Tibial artery (tissue), 4 donors: ENCODE measurements at regions not wholly inside any gene's neighbourhood (a gene's known extent, or its start where the extent isn't known, plus 50 kb on each side); places are given as distances from the start of the nearest gene placed in this dataset.

Source experiments
- DNase-seq, 2 donors: peaks; one replicate each; pipeline ENCODE4 v3.0.0-alpha.2; 2019
- H3K27ac ChIP-seq, 2 donors: fragments of 200-600 bp; sonication (generic) in 1 of 2; 1 replicate in 1 of 2; 2 replicates in 1 of 2; pipeline ENCODE4 v1.5.1; 2018 to 2019; ENCODE audit warnings: mild to moderate bottlenecking in 1 of 2
- H3K27me3 ChIP-seq, 2 donors: fragments of 200-600 bp; sonication (generic) in 1 of 2; one replicate each; pipeline versions ENCODE4 v1.5.1 to v1.6.0; 2016 to 2019
- H3K36me3 ChIP-seq, 3 donors: fragments of 200-600 bp; sonication (generic) in 2 of 3; one replicate each; pipeline ENCODE4 v1.5.1; 2016 to 2019; ENCODE audit warnings: mild to moderate bottlenecking in 2 of 3
- H3K4me1 ChIP-seq, 4 donors: fragments of 200-600 bp; sonication (generic) in 2 of 4; 1 replicate in 3 of 4; 2 replicates in 1 of 4; pipeline ENCODE4 v1.5.1; 2016 to 2019
- H3K4me3 ChIP-seq, 2 donors: fragments of 200-600 bp; sonication (generic) in 1 of 2; 1 replicate in 1 of 2; 2 replicates in 1 of 2; pipeline ENCODE4 v1.5.1; 2018 to 2019; ENCODE audit warnings: mild to moderate bottlenecking in 2 of 2
- H3K9me3 ChIP-seq, 3 donors: fragments of 200-600 bp; sonication (generic) in 1 of 3; one replicate each; pipeline ENCODE4 v1.5.1; 2016 to 2019
- CTCF ChIP-seq, 2 experiments: fragments of 200-600 bp in 1 of 2; fragments of 450-650 bp in 1 of 2; IDR thresholded peaks; one replicate each; pipeline ENCODE4 v1.5.1; 2017 to 2019; ENCODE audit warnings: antibody characterized with exemption in 2 of 2, mild to moderate bottlenecking in 1 of 2, moderate library complexity in 1 of 2
- intact Hi-C: fragments of 100-400 bp; cut with DNase I; formaldehyde crosslinking; loops from one replicate; pipeline ENCODE4 v1.15.0; 2023; ENCODE audit warnings: low total_unique reads

- H3K9me3 ChIP-seq = no peaks in the 10 kb centered on the region
- H3K4me3 ChIP-seq = no peak overlapping the region
- TF ChIP-seq CTCF (IDR thresholded peaks at IDR 0.05) = no peak
- no peak for DNase-seq
- intact Hi-C loops = no loop called here
- peaks cover 0 to 13% of the 10 kb centered on the region in 2 donors for H3K27me3 ChIP-seq
- no peaks in the 10 kb centered on the region for H3K36me3 ChIP-seq
- H3K4me1 ChIP-seq = no peaks in the 10 kb centered on the region
- no peak overlapping the region for H3K27ac ChIP-seq
These were observed 650.7 kb downstream of the BRD1 start for GRCh38 chr22:49176956-49177355.

- TF ChIP-seq CTCF (IDR thresholded peaks at IDR 0.05) = no peak
- Histone ChIP-seq H3K36me3 (no peaks in the 10 kb centered on the region), H3K4me1 (no peaks in the 10 kb centered on the region)
These were observed 657.6 kb downstream of the BRD1 start for GRCh38 chr22:49170053-49170452.

GRCh38 chr22:49169074-49169744, 658.5 kb downstream of the BRD1 start:
- H3K27ac ChIP-seq = no peak overlapping the region
- intact Hi-C loops = no loop called here
- H3K27me3 ChIP-seq = peaks cover 0 to 1% of the 10 kb centered on the region in 2 donors
- no peak overlapping the region for H3K4me3 ChIP-seq
- no peak for DNase-seq
- H3K4me1 ChIP-seq = no peaks in the 10 kb centered on the region
- no peaks in the 10 kb centered on the region for H3K9me3 ChIP-seq
- TF ChIP-seq CTCF (IDR thresholded peaks at IDR 0.05) = no peak
- no peaks in the 10 kb centered on the region for H3K36me3 ChIP-seq

More at GRCh38 chr22:49170053-49170452, 657.6 kb downstream of the BRD1 start:
- no peak for DNase-seq
- no peaks in the 10 kb centered on the region for H3K27me3 ChIP-seq
- H3K9me3 ChIP-seq = no peaks in the 10 kb centered on the region
- H3K4me3 ChIP-seq = no peak overlapping the region
- intact Hi-C loops = no loop called here
- no peak overlapping the region for H3K27ac ChIP-seq

- TF ChIP-seq CTCF (IDR thresholded peaks at IDR 0.05) = no peak
- no peaks in the 10 kb centered on the region for H3K36me3 ChIP-seq
- DNase-seq = no peak
- H3K27me3 ChIP-seq = peaks cover 0 to 10% of the 10 kb centered on the region in 2 donors
- intact Hi-C loops = no loop called here
- H3K4me3 ChIP-seq = no peak overlapping the region
- no peak overlapping the region for H3K27ac ChIP-seq
- H3K9me3 ChIP-seq = no peaks in the 10 kb centered on the region
- H3K4me1 ChIP-seq = no peaks in the 10 kb centered on the region
These were observed 659.4 kb downstream of the BRD1 start for GRCh38 chr22:49168219-49168813.

GRCh38 chr22:49166746-49167145, 660.9 kb downstream of the BRD1 start:
- intact Hi-C loops = no loop called here
- no peaks in the 10 kb centered on the region for H3K36me3 ChIP-seq
- no peak for DNase-seq

More at GRCh38 chr22:49166746-49167145, 660.9 kb downstream of the BRD1 start:
- Histone ChIP-seq H3K27ac (no peak overlapping the region), H3K4me1 (no peaks in the 10 kb centered on the region), H3K27me3 (peaks cover 0 to 12% of the 10 kb centered on the region in 2 donors), H3K9me3 (no peaks in the 10 kb centered on the region), H3K4me3 (no peak overlapping the region)
- TF ChIP-seq CTCF (IDR thresholded peaks at IDR 0.05) = no peak
